ENCODE measurements at regions not wholly inside any gene's neighbourhood (a gene's known extent, or its start where the extent isn't known, plus 50 kb on each side); places are given as distances from the start of the nearest gene placed in this dataset.

- H2AK5ac ChIP-seq (ENCODE audit: insufficient read length, low read length), result no peak overlapping the region
- no peak overlapping the region for H3K14ac ChIP-seq (ENCODE audit: insufficient read depth, low read length)
- H3K27ac ChIP-seq (ENCODE audit: insufficient read length, low read depth, low read length), result peak overlapping the region; percentile 49
- H3K9me3 ChIP-seq (ENCODE audit: control insufficient read depth, low read depth, low read length), result no peaks in the 10 kb centered on the region
- no peaks in the 10 kb centered on the region for H3K79me2 ChIP-seq (ENCODE audit: insufficient read depth, low read length)
- no peak overlapping the region for H2BK12ac ChIP-seq (ENCODE audit: insufficient read length, low read depth, low read length)
- peak overlapping the region; percentile 92 for H4K8ac ChIP-seq (replicated peaks; ENCODE audit: insufficient read length, low read depth, low read length)
- no peak overlapping the region for H2BK20ac ChIP-seq (ENCODE audit: low read depth, low read length, poor library complexity, severe bottlenecking)
- H3K4me2 ChIP-seq (ENCODE audit: insufficient read depth, insufficient read length, low read length), result no peak overlapping the region
- no peak overlapping the region for H2BK120ac ChIP-seq (ENCODE audit: low read depth, low read length, poor library complexity, severe bottlenecking)
- no peaks in the 10 kb centered on the region for H3K23me2 ChIP-seq (ENCODE audit: insufficient read length, low read depth, low read length, poor library complexity, severe bottlenecking)
- Mint-ChIP-seq H3K27me3 (ENCODE audit: low read depth) (peaks cover 2% of the 10 kb centered on the region; the same call in 1 of the 2 replicates), H3K9me3 (no peaks in the 10 kb centered on the region; a peak in 2 of 5 replicates), H3K36me3 (ENCODE audit: insufficient read depth in 1 of 3, low read depth in 3 of 3) (no peaks in the 10 kb centered on the region), H3K27ac (no peak overlapping the region), H3K4me1 (peaks cover 0 to 6% of the 10 kb centered on the region in 2 experiments; a peak in 3 of 4 replicates), H3K4me3 (no peak overlapping the region)
- no peak overlapping the region for H3K18ac ChIP-seq (ENCODE audit: insufficient read length, low read depth, low read length)
- H2AFZ ChIP-seq (ENCODE audit: low read length), result no peak overlapping the region
- no peak overlapping the region for H3K4ac ChIP-seq (ENCODE audit: low read depth, low read length)
- H2BK5ac ChIP-seq (ENCODE audit: insufficient read length, low read length), result no peak overlapping the region
- no peak overlapping the region for H3K23ac ChIP-seq (ENCODE audit: insufficient read length, low read depth, low read length)
- no peaks in the 10 kb centered on the region for H3K79me1 ChIP-seq (ENCODE audit: insufficient read depth, low read depth, low read length, poor library complexity, severe bottlenecking)
- no peaks in the 10 kb centered on the region for H3K27me3 ChIP-seq (ENCODE audit: insufficient read depth, low read length)
- WGBS (ENCODE audit: extremely low coverage, insufficient read length, low lambda C conversion rate), result 100% methylated on average over 2 of the region's 4 CpGs
- H3K4me1 ChIP-seq (ENCODE audit: insufficient read depth, low read length), result no peaks in the 10 kb centered on the region
- no peaks in the 10 kb centered on the region for H4K20me1 ChIP-seq (ENCODE audit: control insufficient read depth, insufficient read depth, insufficient read length)
- TF ChIP-seq CTCF (conservative IDR thresholded peaks at IDR 0.05), result no peak
- no peak overlapping the region for H3K9ac ChIP-seq (ENCODE audit: extremely low read depth, insufficient read length, low read length)
- no peak overlapping the region for H4K5ac ChIP-seq (ENCODE audit: insufficient read length, low read depth, low read length)
- H3K56ac ChIP-seq (ENCODE audit: insufficient read length, low read depth, low read length), result no peak overlapping the region
- DNase-seq, result no peak
- no peak overlapping the region for H4K91ac ChIP-seq (ENCODE audit: insufficient read length, low read depth, low read length)
- H3T11ph ChIP-seq (ENCODE audit: low read length), result no peak overlapping the region
- H2BK15ac ChIP-seq (ENCODE audit: low read depth, low read length), result no peak overlapping the region
Measured at GRCh38 chr3:46105306-46105919, 78.1 kb upstream of the XCR1 start.

Measured in H9 (cell line).